ENCODE measurements at regions not wholly inside any gene's neighbourhood (a gene's known extent, or its start where the extent isn't known, plus 50 kb on each side); places are given as distances from the start of the nearest gene placed in this dataset.

DNA sequence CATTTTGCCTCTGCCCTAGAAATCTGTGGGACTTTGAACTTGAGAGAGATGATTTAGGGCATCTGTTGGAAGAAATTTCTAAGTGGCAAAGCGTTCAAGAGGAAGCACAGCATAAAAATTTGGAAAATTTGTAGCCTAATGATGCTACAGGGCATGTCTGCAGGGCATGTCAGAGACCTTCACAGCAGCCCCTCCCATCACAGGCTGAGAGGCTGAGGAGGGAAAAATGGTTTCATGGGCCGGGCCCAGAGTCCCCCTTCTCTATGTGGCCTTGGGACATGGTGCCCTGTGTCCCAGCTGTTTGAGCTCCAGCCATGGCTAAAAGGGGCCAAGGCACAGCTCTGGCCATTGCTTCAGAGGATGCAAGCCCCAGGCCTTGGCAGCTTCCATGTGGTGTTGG, 203.0 kb downstream of the STK31 start:
- no peak for DNase-seq (ENCODE audit: low read depth)
- H3K4me3 ChIP-seq (ENCODE audit: control insufficient read depth, low read depth, low read length), result no peak overlapping the region
- TF ChIP-seq, protein P1, sequence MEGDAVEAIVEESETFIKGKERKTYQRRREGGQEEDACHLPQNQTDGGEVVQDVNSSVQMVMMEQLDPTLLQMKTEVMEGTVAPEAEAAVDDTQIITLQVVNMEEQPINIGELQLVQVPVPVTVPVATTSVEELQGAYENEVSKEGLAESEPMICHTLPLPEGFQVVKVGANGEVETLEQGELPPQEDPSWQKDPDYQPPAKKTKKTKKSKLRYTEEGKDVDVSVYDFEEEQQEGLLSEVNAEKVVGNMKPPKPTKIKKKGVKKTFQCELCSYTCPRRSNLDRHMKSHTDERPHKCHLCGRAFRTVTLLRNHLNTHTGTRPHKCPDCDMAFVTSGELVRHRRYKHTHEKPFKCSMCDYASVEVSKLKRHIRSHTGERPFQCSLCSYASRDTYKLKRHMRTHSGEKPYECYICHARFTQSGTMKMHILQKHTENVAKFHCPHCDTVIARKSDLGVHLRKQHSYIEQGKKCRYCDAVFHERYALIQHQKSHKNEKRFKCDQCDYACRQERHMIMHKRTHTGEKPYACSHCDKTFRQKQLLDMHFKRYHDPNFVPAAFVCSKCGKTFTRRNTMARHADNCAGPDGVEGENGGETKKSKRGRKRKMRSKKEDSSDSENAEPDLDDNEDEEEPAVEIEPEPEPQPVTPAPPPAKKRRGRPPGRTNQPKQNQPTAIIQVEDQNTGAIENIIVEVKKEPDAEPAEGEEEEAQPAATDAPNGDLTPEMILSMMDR (conservative IDR thresholded peaks at IDR 0.05; ENCODE audit: control insufficient read depth, insufficient read depth, low read depth, low read length), result no peak

GRCh38 chr7:23915236-23915635, 205.2 kb downstream of the STK31 start:
- TF ChIP-seq, protein P1 (conservative IDR thresholded peaks at IDR 0.05; ENCODE audit: control insufficient read depth, insufficient read depth, low read depth, low read length), result no peak
- no peak for DNase-seq (ENCODE audit: low read depth)
- H3K4me3 ChIP-seq (ENCODE audit: control insufficient read depth, low read depth, low read length), result no peak overlapping the region

- TF ChIP-seq, protein P1 (conservative IDR thresholded peaks at IDR 0.05; ENCODE audit: control insufficient read depth, insufficient read depth, low read depth, low read length), result no peak
- no peak for DNase-seq (ENCODE audit: low read depth)
- no peak overlapping the region for H3K4me3 ChIP-seq (ENCODE audit: control insufficient read depth, low read depth, low read length)
Measured at GRCh38 chr7:23918286-23918685, 208.3 kb downstream of the STK31 start.

- no peak for DNase-seq (ENCODE audit: low read depth)
- no peak overlapping the region for H3K4me3 ChIP-seq (ENCODE audit: control insufficient read depth, low read depth, low read length)
- TF ChIP-seq, protein P1 (conservative IDR thresholded peaks at IDR 0.05; ENCODE audit: control insufficient read depth, insufficient read depth, low read depth, low read length), result no peak
Measured at GRCh38 chr7:23918856-23919255, 208.8 kb downstream of the STK31 start.

GRCh38 chr7:23925088-23925487, 215.1 kb downstream of the STK31 start:
- TF ChIP-seq, protein P1 (conservative IDR thresholded peaks at IDR 0.05; ENCODE audit: control insufficient read depth, insufficient read depth, low read depth, low read length), result no peak
- DNase-seq (ENCODE audit: low read depth), result no peak
- no peak overlapping the region for H3K4me3 ChIP-seq (ENCODE audit: control insufficient read depth, low read depth, low read length)

- H3K4me3 ChIP-seq (ENCODE audit: control insufficient read depth, low read depth, low read length), result no peak overlapping the region
- no peak for DNase-seq (ENCODE audit: low read depth)
- TF ChIP-seq, protein P1 (conservative IDR thresholded peaks at IDR 0.05; ENCODE audit: control insufficient read depth, insufficient read depth, low read depth, low read length), result no peak
Measured at GRCh38 chr7:23927709-23928417, 217.8 kb downstream of the STK31 start.

DNA sequence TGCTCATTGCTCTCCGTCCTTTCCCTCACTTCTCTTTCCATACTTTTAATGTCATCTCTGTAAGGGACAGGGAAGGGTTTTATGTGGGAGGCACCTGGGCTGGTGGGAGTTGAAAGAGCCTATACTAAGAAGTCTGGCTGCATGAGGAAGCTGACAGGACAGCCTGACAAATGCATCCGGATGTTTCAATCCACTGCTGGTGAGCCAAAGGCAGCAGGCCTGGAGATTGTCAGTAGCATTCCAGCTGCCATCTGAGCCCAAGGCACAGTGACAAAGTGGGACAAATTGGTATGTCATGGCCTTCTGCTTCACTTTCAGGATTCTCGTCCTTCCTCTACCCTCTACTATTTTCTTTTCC, 218.4 kb downstream of the STK31 start:
- H3K4me3 ChIP-seq (ENCODE audit: control insufficient read depth, low read depth, low read length), result no peak overlapping the region
- DNase-seq (ENCODE audit: low read depth), result no peak
- TF ChIP-seq, protein P1 (conservative IDR thresholded peaks at IDR 0.05; ENCODE audit: control insufficient read depth, insufficient read depth, low read depth, low read length), result no peak
